Fibroblast of pulmonary artery (primary cell): ENCODE measurements at regions not wholly inside any gene's neighbourhood (a gene's known extent, or its start where the extent isn't known, plus 50 kb on each side); places are given as distances from the start of the nearest gene placed in this dataset.
A peak's percentile ranks its signal among the peaks of the same experiment; 100 is the strongest.
"Not testable (repeated sequence)": the region's sequence is repeated elsewhere in the genome, so short reads cannot be mapped to it uniquely, and the experiment has no call there.

Source experiments
- DNase-seq: peaks from one replicate; pipeline ENCODE4 v3.0.0-alpha.2; 2010; ENCODE audit warnings: low read depth
- H3K4me3 ChIP-seq: replicated peaks from 2 replicates; pipeline ENCODE4 v1.5.1; 2011; ENCODE audit warnings: low read depth, mild to moderate bottlenecking, control low read depth, low read length, moderate library complexity
- CTCF ChIP-seq: IDR thresholded peaks from 2 replicates; pipeline ENCODE4 v1.5.1; 2011; ENCODE audit warnings: mild to moderate bottlenecking, control low read depth, low read length, inconsistent platforms; ENCODE audit errors: missing control alignments

GRCh38 chr3:166013073-166013679 lies 176.0 kb upstream of the BCHE start:
- peak; percentile 58 for DNase-seq
- H3K4me3 ChIP-seq: no peak overlapping the region
- peak; percentile 39 for TF ChIP-seq CTCF

GRCh38 chr3:166011771-166012170 lies 174.5 kb upstream of the BCHE start:
- TF ChIP-seq CTCF: no peak
- no peak for DNase-seq
- H3K4me3 ChIP-seq: no peak overlapping the region

GRCh38 chr3:166005126-166005525 lies 167.9 kb upstream of the BCHE start:
- no peak overlapping the region for H3K4me3 ChIP-seq
- DNase-seq: no peak
- no peak for TF ChIP-seq CTCF

GRCh38 chr3:165994293-165994692 lies 157.1 kb upstream of the BCHE start:
- no peak for TF ChIP-seq CTCF
- DNase-seq: no peak
- no peak overlapping the region for H3K4me3 ChIP-seq

- no peak overlapping the region for H3K4me3 ChIP-seq
- TF ChIP-seq CTCF: no peak
- DNase-seq: no peak
Measured at GRCh38 chr3:165984589-165984988, 147.4 kb upstream of the BCHE start.

DNA sequence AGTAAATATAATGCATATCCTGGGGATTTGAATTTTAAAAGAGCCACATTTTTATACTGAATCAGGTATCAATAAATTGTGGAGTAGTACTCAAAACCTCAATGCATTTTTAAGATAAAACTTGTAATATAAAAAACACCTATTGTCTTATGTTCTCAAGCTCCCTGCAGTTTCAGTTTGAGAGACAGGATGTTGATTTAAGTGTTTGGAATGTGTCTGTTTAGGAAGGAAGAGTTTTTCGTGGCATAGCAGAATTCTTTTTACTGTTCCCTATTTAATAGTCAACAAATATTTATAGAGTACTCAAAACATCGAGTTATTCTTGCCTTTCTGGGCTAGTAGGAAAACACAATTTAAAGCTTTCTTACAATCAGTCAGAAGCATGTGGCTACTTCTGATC lies 146.1 kb upstream of the BCHE start:
- TF ChIP-seq CTCF: no peak
- peak; percentile 30 for DNase-seq

DNA sequence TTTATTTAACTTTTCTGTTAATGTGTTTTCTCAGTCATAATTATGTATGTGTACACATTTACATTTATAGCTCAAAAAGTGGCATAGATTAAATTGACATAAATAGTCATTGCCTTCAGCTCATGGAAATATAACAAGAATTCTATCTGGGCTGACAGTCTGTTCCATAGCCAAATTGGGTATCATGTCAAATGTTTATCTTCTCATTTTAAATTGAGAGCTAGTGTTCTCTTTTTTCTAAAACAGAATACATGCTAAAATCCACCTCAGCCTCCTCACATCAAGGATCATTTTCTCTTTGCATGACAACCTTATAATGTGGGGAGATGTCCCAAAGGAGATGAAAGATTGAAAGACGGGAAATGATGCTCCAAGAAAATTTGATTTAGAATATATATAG lies 144.1 kb upstream of the BCHE start:
- DNase-seq: no peak
- TF ChIP-seq CTCF: no peak
- H3K4me3 ChIP-seq: no peak overlapping the region

More for the DNA sequence above, 146.1 kb upstream of the BCHE start:
- H3K4me3 ChIP-seq: no peak overlapping the region

GRCh38 chr3:165960825-165961224 lies 123.6 kb upstream of the BCHE start:
- not testable (repeated sequence) for H3K4me3 ChIP-seq, DNase-seq
